ENCODE measurements at regions not wholly inside any gene's neighbourhood (a gene's known extent, or its start where the extent isn't known, plus 50 kb on each side); places are given as distances from the start of the nearest gene placed in this dataset.

GRCh38 chr9:91483189-91483691 is 59.6 kb upstream of the NFIL3 start:
- TF ChIP-seq CTCF (conservative IDR thresholded peaks at IDR 0.05 in 1 of 2, IDR thresholded peaks at IDR 0.05 in 1 of 2; ENCODE audit: low read depth in 1 of 2, low read length in 2 of 2) (no peak), EZH2 (IDR thresholded peaks at IDR 0.05; ENCODE audit: low read length, missing control alignments) (no peak)
